ENCODE measurements at regions not wholly inside any gene's neighbourhood (a gene's known extent, or its start where the extent isn't known, plus 50 kb on each side); places are given as distances from the start of the nearest gene placed in this dataset.

- TF ChIP-seq CTCF (IDR thresholded peaks at IDR 0.05) = no peak
- no peak for TF ChIP-seq POLR2A (IDR thresholded peaks at IDR 0.05)
- TF ChIP-seq POLR2AphosphoS5 (IDR thresholded peaks at IDR 0.05) = no peak
- TF ChIP-seq EP300 (IDR thresholded peaks at IDR 0.05) = no peak
These were observed 498.9 kb upstream of the SLITRK5 start for GRCh38 chr13:87172166-87172835.

Measured in sigmoid colon (tissue), 4 donors.